ENCODE measurements at regions not wholly inside any gene's neighbourhood (a gene's known extent, or its start where the extent isn't known, plus 50 kb on each side); places are given as distances from the start of the nearest gene placed in this dataset.
"Not testable (repeated sequence)": the region's sequence is repeated elsewhere in the genome, so short reads cannot be mapped to it uniquely, and the experiment has no call there.

DNA sequence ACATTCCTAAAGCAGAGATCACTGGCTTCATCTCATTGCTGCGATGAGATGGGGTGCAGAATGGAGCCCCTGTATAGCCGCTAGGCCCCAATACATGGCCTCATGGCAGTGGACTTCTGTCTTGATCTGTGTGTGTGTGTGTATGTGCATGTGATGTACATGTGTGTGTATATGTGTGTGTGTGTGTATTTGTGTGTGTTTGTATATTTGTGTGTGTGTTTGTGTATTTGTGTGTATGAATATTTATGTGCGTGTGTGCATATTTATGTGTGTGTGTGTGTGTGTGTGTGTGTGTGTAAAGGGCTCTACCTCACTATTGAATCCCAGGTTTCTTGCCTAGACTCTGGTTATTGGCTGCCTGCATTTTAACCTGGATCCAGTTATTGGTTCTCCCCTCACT is 958.2 kb downstream of the GRID1 start:
- DNase-seq: no peak

DNA sequence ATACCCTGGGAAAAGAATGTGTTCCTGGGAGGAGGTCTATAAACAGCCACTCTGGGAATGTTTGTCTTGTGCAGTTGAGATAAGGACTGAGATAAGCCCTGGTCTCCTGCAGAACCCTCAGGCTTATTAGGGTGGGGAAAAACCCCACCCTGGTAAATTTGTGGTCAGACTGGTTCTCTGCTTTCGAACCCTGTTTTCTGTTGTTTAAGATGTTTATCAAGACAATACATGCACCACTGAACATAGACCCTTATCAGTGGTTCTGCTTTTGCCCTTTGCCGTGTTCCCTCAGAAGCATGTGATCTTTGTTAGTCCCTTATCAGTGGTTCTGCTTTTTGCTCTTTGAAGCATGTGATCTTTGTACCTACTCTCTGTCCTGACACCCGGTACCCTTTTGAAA is 956.0 kb downstream of the GRID1 start:
- DNase-seq: not testable (repeated sequence)

DNA sequence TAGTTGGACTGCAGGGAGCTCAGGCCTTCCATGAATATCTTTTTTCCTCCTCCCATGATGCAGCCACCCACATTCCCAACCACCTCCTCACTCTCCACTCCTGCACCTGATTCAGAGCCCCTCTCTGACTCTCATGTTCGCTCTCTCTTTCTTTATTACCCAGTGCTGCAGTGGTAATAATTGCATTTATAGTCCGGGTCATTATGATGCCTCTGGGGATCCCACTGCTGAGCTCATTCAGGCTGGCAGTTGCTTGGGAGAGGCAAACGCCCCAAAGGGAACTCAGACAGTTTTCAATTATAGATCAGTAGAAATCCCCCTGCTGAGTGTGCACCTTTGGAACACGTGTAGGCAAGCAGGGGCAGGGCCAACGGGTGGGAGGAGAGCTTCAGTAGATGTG is 953.0 kb downstream of the GRID1 start:
- no peak for DNase-seq

DNA sequence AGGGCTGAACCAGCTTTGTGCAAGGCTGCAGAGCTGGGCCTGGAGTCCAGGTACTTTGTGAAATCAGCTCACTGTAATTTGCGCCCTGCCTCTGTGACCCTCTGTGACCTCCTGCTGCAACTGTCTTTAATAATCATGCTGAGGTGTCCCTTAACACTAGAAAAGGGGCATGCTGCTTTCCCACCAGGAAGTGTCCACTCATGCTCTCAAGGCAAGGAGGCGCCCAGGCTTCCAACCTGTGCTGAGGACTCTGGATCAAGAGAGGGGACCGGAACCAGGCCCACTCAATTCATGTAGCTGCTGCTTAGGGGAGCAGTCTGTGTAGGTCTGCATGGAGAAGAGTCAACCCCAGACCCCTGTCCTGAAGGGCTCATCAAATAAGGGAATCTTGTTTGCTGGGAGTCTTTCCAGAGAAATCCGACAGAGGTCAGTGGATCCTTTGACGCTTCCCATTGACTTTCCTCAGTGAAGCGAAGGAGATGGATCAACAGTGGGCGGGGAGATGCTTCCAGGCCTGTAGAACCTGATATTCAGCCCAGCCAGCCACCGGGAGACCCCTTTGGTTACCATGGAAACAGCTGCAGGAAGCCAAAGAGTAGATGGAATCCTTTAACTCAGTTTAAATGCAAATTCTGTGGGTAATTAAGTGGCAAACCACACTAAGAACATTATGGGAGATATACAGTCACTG is 945.9 kb downstream of the GRID1 start:
- DNase-seq: no peak

DNA sequence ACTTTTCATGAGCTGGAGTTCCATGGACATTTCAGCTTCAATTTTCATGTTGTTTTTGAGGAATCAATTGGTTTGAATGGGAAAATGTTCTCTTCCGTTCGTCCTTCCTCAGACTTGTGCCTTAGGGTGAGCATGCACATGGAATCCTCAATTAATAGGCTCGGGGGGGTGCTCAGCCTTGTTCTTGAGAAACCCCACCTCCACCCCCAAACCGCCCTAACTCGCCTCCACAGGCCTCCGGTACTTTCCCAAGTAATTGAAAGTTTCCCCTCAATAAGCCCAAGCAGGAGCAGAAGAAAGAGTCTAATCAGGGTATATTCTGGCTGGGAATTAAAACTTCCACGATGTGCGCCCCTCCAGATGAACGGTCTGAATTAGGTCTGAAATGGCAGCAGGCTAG is 945.2 kb downstream of the GRID1 start:
- no peak for DNase-seq

DNA sequence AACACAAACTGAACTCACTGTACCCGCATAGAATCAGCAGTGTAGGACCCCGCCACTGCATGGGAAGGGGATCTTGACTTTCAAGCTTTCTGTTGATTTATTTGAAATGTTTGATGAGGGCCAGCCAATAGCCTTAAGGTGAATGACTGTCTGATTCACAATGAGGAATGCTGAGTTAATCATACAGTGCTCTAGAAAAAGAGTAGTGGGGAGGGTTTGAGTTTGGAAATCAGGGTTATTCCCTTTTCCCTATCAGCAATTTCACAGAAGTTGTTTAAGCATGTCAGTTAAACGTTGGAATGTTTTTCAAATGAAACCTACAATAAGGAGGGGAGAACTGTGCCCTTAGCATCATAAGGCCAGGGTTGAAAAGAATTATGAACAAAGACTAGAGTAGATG is 937.5 kb downstream of the GRID1 start:
- no peak for DNase-seq

DNA sequence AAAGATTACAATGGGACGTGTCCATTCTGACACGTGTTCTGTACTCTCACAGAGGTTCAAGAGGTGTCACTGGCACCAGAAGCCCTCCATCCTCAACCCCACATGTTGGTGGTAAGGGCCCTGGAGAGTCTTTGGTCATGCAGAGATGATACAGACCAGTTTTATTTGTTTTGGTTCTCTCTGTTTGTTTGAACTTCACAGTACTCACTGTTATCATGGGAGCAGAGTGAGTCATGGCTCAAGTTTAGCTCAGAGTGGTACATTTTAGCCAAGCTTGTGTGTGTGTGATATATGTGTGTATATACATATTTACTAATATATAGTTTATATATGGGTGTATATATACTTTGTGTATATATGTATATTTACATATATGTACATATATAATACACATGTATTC is 935.6 kb downstream of the GRID1 start:
- no peak for DNase-seq

DNA sequence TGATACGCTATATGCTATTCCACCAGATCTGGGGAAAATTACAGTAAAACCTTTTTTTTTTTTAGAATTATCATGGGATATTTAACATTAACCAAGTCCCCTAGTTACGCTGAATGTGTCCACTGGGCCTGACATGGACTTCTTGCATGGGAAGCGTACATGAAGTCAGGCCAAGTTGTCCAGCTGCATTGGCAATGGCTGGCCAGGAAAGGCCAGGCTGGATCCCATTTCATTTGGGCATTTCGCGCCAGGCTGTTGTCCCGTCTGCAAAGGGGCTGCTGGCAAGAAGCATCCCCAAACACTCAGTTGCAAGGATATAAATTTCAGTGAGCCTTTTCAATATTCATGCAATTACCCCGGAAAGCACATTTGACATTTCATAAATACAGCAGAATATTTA is 933.3 kb downstream of the GRID1 start:
- DNase-seq: no peak

DNA sequence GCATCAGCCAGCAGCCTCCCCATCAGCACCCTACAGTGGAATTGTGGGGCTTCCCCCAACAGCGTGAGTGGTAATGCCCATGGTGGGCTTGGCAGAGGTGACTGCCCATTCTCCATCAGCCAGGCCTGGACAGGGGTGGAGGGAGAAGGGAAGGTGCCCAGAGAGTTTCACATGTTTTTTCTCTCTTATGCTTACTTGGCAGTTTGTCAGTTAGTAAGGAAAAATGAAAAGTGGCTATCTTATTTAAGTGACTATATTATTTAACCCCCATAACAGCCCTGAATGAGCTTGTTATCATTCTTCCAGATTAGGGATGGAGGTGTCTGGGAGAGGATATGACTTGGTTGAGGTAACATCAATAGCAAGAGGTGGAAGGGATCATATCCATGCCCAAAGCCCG is 921.7 kb downstream of the GRID1 start:
- DNase-seq: no peak

DNA sequence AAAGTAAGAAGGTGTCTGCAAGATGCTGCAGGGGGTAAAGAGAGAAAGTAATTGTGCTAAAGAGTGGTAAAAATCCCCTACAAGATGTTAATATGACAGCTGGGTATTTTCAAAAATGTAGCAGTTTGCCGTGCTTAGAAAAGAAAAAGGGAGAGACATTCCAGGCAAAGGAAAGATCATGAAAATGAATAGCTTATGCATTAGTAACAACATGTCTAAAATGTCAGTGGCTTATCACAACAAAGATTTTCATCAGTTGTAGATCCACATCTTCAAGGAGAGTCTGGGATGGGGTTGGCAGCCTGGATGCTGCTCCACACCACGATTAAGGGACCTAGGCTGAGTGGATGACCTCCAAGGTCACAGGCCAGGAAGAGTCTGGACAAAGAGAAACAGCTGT is 920.9 kb downstream of the GRID1 start:
- no peak for DNase-seq

DNA sequence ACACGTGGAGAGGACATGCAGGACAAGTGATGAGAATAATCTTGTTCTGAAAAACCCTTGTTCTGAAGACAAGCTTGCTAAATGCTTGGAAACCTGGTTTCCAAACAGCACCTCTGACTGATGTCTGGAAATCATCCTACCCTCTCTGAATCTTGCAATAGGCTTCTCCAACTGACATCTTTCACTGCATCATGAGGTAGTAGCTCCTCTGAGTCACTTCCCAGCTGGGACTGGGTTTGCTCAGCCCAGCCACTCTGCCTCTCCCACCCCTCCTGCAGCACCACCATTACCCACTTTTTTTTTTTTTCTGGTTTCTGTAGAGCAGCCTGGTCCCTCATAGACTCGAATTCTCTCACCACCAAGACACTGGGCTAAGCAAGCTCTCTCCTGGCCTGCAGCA is 919.8 kb downstream of the GRID1 start:
- no peak for DNase-seq

DNA sequence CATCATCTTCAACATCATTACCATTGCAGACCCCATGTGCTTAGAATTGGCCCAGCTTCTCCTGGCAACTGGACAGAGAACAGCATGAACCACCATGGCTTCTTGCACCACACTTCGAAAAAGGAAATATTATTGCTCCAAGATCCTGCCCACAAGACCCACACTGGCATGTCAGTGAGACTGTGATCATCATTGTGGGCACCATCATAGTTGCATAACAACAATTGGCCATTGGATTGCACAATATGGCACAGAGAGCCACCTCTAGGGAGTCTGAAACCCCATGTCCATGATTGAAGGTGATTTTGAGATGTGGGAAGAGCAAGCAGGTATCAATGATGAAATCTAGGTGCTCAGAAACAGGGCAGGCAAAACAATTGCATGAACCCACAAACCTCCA is 918.9 kb downstream of the GRID1 start:
- DNase-seq: no peak

DNA sequence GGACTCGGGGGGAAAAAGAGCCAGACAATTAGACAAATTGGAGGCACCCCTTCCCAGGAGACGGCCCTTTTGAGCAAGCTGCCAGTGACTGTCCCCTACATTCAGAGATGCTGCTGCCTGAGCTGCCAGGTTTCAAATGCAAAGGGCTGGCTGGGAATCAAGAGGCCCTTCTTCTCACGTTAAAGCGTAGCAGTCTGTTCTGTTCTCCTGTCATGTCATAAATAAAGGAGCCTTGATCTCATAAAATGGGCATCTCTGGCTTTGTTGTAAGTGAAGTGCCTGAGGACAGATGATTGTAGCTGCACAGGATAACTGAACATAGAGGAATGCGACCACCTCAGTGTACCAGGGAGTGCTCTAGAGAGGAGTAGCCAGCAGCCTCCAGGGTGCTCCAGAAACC is 917.9 kb downstream of the GRID1 start:
- no peak for DNase-seq

DNA sequence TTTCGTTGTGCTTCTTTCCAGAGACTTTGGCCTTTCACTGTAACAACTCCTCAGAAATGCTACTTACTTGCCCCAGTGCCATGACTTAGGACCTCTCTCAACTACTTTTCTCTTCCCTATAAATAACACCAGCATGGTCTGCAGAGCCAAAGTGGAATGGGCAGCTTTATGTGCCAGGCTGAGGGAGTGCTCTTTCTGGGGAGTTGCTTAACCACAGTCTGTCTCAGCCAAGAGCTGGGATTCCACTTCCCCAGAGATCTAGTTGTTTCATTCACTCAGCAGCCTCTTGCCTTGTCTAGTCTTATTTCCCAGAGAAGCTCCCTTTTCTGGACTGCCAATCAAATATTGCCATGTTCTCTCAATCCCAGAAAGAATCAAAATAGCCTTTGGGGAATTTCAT is 912.2 kb downstream of the GRID1 start:
- no peak for DNase-seq

DNA sequence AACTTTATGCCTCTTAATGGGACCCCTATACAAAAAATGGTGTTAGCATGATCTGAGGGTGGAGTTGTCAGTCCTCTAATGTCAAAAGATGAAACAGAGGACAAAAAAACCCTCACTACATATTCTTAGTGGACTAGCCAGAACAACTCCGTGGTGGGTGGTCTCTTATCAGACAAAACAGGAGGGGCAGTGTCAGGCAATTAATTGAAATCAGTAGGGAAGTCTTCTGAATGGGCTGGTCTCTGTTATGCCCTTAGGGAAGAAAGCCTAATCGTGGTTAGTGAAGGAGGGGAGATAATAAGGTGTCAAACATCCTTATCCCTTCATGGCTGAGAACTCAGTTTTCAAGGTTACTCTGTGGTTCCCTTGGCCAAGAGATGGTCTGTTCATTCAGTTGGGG is 909.4 kb downstream of the GRID1 start:
- no peak for DNase-seq

DNA sequence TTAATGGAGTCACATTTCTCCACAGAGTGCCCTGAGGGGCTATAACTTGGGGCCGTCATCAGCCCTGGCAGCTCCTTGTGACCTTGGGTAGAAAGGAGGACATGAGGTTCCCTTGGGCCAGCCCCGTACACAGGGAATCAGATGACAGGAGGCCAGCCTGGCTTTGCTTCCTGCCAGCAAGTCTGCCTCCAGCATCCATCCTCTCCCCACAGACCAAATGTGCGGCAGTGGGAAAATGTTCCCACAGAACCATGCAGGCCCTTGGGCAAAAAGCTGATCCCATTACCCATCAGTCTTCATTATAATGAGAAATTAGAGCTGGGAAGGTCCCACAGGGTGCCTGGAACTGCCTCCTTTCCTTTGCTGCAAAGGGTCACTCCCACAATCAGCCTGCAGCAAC is 908.3 kb downstream of the GRID1 start:
- DNase-seq: no peak

DNA sequence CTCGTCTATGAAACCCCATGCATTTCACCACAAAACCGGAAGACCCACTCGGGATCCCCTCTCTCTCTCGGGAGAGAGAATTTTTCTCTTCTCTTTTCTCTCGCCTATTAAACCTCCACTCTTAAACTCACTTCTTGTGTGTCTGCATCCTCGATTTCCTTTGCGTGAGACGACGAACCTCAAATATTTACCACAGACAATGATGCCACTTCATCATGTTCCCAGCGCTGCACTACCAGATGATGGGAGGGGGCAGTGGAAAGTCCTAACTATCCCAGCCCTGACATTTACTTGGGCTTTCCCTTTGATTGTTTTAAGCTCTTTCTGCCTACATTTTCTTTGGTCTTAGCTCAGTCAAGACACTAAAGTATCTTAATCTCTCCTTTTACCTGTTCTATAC is 906.7 kb downstream of the GRID1 start:
- no peak for DNase-seq

DNA sequence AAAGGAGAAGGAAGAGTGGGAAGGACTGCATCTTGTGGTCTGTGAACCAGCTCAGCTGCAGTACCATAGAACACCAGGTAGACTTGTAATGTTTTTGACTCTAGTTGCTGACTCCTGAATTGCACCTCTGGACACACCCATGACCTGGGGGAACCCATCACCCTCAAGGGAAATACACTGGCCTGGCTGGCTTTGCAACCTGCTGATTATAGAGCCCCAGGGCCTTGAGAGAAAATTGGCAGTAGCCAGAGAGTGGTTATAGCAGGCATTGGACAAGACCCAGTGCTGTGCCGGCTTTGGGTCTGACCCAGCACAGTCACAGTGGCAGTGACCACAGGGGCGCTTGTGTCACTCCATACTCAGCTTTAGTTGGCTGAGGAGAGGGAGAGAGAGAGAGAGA is 902.3 kb downstream of the GRID1 start:
- DNase-seq: no peak

DNA sequence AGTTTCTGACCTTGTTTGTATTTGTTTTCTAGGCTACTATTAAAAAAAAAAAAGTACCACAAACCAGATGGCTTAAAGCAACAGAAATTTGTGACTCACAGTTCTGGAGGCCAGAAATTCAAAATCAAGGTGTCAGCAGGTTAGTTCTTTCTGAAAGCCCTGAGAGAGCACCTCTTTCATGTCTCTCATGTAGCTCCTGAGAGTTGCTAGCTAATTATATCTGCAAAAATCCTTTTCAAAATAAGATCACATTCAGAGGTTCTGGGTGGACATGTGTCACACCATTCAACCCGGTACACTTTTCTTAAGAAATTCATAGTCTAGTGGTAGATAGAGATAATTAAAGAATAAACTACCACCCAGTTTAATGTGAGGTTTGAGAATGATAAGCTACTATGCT is 888.6 kb downstream of the GRID1 start:
- no peak for DNase-seq

DNA sequence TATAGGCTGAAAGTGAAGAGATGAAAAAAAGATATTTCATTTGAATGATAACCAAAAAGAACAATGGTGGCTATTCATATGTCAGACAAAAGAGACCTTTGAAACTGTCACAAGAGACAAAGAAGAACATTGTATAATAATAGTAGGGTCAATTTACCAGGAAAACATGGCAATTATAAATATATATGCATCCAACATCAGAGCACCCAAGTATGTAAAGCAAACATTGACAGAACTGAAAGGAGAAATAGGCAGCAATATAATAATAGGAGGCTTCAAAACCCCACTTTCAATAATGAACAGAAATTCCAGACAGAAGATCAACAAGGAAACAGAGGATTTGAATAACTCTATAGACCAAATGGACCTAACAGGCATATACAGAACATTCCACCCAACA is 876.2 kb downstream of the GRID1 start:
- DNase-seq: no peak

DNA sequence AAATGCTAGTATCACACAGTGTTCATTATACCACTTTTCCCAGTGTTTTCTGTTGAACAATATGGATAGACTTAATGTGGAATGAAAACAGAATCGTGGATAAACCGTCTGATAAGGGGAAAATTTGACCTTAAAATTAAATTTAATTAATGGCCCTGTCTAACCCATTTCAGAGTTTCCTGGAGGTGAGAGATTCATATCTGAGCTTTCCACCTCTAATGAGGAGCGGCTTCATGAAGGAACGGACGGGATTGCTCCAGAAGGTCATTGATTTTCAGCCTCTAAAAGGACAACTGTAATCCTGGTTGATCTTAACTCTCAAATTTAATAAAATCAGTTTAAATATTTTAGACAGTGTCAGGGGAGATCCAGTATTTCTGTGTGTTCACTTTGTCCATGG is 874.9 kb downstream of the GRID1 start:
- no peak for DNase-seq

DNA sequence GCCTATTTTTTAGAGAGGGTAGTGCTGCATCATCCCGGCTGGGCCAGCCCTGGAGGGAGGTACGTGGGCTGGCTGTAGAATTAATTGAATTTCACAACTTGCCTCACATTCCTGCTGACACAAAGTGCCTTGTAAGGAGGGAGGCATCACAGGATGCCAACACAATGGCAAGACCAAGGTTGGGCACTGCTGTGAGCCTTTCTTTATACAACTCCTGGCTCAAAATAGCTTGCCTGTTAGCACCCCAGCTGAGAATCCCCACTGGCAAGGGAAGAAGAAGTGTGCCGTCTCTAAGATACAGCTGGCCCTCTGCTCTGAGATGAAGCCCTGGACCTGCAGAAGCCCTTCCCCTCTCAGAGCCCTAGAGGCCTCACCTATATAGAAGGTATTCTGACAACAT is 873.9 kb downstream of the GRID1 start:
- no peak for DNase-seq

DNA sequence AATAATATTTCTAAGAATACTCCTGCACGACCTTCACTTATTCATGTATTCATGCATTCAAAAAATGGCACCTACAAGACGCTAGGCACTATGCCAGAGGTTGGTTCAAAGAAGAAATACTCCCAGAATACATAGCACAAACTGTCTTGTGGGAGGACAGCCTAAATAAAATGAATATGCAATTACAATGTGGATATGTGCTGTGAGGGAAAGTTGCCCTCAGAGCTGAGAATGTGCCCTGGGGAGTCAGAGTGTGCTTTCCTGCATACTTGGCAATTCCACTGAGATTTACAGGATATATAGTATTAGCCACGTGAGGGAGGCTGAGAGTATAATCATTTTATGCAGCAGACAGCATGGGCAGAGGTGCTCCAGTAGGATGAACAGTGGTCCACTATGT is 872.9 kb downstream of the GRID1 start:
- DNase-seq: no peak

DNA sequence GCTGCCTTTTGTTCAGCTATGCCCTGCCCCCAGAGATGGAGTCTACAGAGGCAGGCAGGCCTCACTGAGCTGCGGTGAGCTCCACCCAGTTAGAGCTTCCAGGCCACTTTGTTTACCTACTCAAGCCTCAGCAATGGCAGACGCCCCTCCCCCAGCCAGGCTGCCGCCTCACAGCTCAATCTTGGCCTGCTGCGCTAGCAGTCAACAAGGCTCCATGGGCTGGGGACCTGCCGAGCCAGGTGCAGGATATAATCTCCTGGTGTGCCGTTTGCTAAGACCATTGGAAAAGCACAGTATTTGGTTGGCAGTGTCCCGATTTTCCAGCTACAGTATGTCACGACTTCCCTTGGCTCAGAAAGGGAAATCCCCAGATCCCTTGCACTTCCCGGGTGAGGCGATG is 862.0 kb downstream of the GRID1 start:
- not testable (repeated sequence) for DNase-seq

DNA sequence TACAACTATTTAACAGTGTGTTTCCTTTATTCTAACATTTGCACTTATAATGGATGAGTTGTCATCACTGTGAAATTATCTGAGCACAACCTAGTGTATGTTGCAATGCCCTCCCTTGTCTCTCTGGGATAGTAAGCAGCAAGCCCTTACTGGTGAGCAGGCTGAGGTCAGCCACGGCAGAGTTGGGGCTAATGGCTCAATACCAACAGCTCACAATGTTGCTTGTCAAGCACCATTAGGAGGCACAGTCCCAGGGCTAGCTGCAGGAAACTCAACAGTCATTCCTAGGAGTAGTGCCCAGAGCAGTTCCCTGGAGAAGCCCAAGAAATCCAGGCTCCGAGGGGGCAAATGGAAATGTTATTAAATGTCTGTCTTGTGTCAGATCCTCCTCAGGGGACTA is 858.4 kb downstream of the GRID1 start:
- no peak for DNase-seq

DNA sequence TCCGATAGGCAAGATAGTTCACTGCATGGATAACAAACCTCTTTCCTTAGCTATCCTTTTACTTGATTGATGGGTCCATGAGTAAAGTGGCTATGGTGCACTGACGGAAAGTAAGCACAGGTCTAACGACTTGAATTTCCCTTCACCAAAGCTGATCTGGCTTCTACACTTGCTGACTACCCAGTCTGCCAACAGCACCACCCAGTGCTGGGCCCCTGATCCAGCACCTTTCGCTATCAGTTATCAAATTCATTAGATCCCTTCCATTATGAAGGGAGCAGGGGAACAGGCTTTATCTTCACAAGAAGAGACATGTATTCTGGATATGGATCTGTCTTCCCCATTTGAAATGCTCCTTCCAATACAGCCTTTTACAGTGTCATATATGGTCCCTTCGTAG is 855.9 kb downstream of the GRID1 start:
- DNase-seq: no peak

Data from stimulated activated CD4-positive, alpha-beta T cell treated with anti-CD3 and anti-CD28 coated beads, Interleukin-12 subunit alpha, Interleukin-12 subunit beta, amount 100 ng/mL, for 4 hours (primary cell).